H1 (cell line): ENCODE measurements at regions not wholly inside any gene's neighbourhood (a gene's known extent, or its start where the extent isn't known, plus 50 kb on each side); places are given as distances from the start of the nearest gene placed in this dataset.

ENCODE experiments used
- BCL11A ChIP-seq, 2 experiments: IDR thresholded peaks; one replicate each; pipeline ENCODE4 v1.6.1; 2011; ENCODE audit warnings: low read depth in 2 of 2, low read length in 2 of 2, mild to moderate bottlenecking in 2 of 2
- CTCF ChIP-seq, 3 experiments: IDR thresholded peaks; 1 replicate in 2 of 3; 2 replicates in 1 of 3; pipeline versions ENCODE4 v1.5.1 to v1.6.1; 2011; ENCODE audit warnings: low read length in 3 of 3, mild to moderate bottlenecking in 3 of 3, inconsistent platforms in 2 of 3, low read depth in 1 of 3, moderate library complexity in 1 of 3; ENCODE audit not compliant: insufficient read depth in 1 of 3; ENCODE audit errors: control extremely low read depth in 1 of 3
- EZH2 ChIP-seq: fragments of 200-600 bp; sonication (generic); IDR thresholded peaks from 2 replicates; pipeline ENCODE4 v1.7.1; 2012; ENCODE audit warnings: low read depth, mild to moderate bottlenecking, moderate library complexity, low read length, inconsistent platforms; ENCODE audit not compliant: severe bottlenecking
- HDAC6 ChIP-seq: IDR thresholded peaks from one replicate; pipeline ENCODE4 v1.7.1; 2012; ENCODE audit warnings: low read depth, mild to moderate bottlenecking, inconsistent platforms, low read length, moderate library complexity
- MAFK ChIP-seq: IDR thresholded peaks from 2 replicates; pipeline ENCODE4 v1.6.1; 2012; ENCODE audit warnings: low read depth, mild to moderate bottlenecking, improper control_type of control experiment, low read length
- PHF8 ChIP-seq: fragments of 200-600 bp; sonication (generic); conservative IDR thresholded peaks from 2 replicates; pipeline ENCODE4 v1.7.1; 2012; ENCODE audit warnings: low read depth, mild to moderate bottlenecking, inconsistent platforms, low read length, moderate library complexity
- POLR2A ChIP-seq, 2 experiments: IDR thresholded peaks; 1 replicate in 1 of 2; 2 replicates in 1 of 2; pipeline ENCODE4 v1.6.1; 2011; ENCODE audit warnings: low read depth in 2 of 2, low read length in 2 of 2, mild to moderate bottlenecking in 2 of 2; ENCODE audit errors: control extremely low read depth in 1 of 2
- POLR2AphosphoS5 ChIP-seq: IDR thresholded peaks from 2 replicates; pipeline ENCODE4 v1.6.1; 2011; ENCODE audit warnings: low read depth, low read length
- RAD21 ChIP-seq, 2 experiments: IDR thresholded peaks in 1 of 2; conservative IDR thresholded peaks in 1 of 2; 2 replicates each; pipeline ENCODE4 v1.6.1; 2011; ENCODE audit warnings: low read depth in 2 of 2, low read length in 2 of 2, improper control_type of control experiment in 1 of 2, inconsistent platforms in 1 of 2, mild to moderate bottlenecking in 1 of 2, moderate library complexity in 1 of 2
- SIRT6 ChIP-seq: IDR thresholded peaks from one replicate; pipeline ENCODE4 v1.7.1; 2012; ENCODE audit warnings: low read length, inconsistent platforms
- USF2 ChIP-seq: IDR thresholded peaks from 2 replicates; pipeline ENCODE4 v1.6.1; 2011; ENCODE audit warnings: low read length, improper control_type of control experiment
- TF ChIP-seq, protein P1 (sequence below): IDR thresholded peaks from 2 replicates; pipeline ENCODE4 v1.6.1; 2012; ENCODE audit warnings: inconsistent platforms

DNA sequence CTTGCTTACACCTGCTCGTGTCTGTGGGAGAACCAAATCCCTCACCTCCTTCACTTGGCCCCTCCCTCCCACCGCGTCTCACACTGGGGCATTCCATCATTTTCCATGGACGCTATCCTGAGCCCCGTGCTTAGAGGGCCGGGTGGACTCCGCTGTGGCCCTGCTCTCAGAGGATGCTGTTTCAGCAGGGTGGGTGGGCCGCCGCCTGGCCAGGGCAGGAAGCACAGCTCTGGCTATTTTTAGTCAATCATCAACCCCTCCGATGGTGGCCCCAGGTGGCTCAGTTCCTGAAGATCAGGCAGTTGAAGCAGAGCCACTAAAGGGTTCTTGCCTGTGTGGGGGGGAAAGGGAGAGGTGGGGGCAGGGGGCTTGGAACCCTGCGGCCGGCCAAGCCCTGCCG, 230.3 kb downstream of the ENGASE start:
- TF ChIP-seq POLR2A (IDR thresholded peaks at IDR 0.05; ENCODE audit: control extremely low read depth in 1 of 2, low read depth in 2 of 2, low read length in 2 of 2) (no peak), RAD21 (IDR thresholded peaks at IDR 0.05 in 1 of 2, conservative IDR thresholded peaks at IDR 0.05 in 1 of 2; ENCODE audit: low read depth in 2 of 2, low read length in 2 of 2) (peak; percentile 48 to 67), POLR2AphosphoS5 (no peak), USF2 (no peak), MAFK (no peak), BCL11A (IDR thresholded peaks at IDR 0.05; ENCODE audit: low read depth in 2 of 2, low read length in 2 of 2) (no peak), CTCF (IDR thresholded peaks at IDR 0.05; ENCODE audit: control extremely low read depth in 1 of 3, insufficient read depth in 1 of 3, low read depth in 1 of 3, low read length in 3 of 3) (peak; percentile 38 to 48 (median 43); a peak in 3 of 4 replicates), PHF8 (no peak), SIRT6 (no peak), EZH2 (no peak), HDAC6 (no peak)
- TF ChIP-seq, protein P1, sequence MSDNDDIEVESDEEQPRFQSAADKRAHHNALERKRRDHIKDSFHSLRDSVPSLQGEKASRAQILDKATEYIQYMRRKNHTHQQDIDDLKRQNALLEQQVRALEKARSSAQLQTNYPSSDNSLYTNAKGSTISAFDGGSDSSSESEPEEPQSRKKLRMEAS: no peak
